H1 (cell line): ENCODE measurements at regions not wholly inside any gene's neighbourhood (a gene's known extent, or its start where the extent isn't known, plus 50 kb on each side); places are given as distances from the start of the nearest gene placed in this dataset.

Source experiments
- CTCF ChIA-PET: fragments of 300-600 bp; sonication (Branson Sonifier 250); formaldehyde crosslinking; loops from one replicate; lab custom pipeline; 2021; ENCODE audit not compliant: partially characterized antibody; lab: Charles Lee
- POLR2A ChIA-PET: fragments of 300-600 bp; sonication (Branson Sonifier 250); formaldehyde crosslinking; loops from one replicate; lab custom pipeline; 2021; ENCODE audit warnings: inconsistent platforms; ENCODE audit not compliant: partially characterized antibody; lab: Charles Lee
- DNase-seq, 2 experiments: peaks; one replicate each; pipeline versions ENCODE4 v3.0.0 to v3.0.0-alpha.2; 2010 to 2022; ENCODE audit warnings: low spot score in 2 of 2, low read depth in 1 of 2, mixed read lengths in 1 of 2
- FAIRE-seq: peaks from 2 replicates; lab custom pipeline; 2011; peaks lifted over from hg19 to GRCh38; lab: Jason Lieb, UNC
- H2AFZ ChIP-seq: 2 replicates; pipeline ENCODE4 v1.8.1; 2012; ENCODE audit warnings: low read length, inconsistent platforms
- H2AK5ac ChIP-seq: 2 replicates; pipeline ENCODE4 v1.6.1; 2013; ENCODE audit warnings: low read depth, low read length
- H2BK120ac ChIP-seq: replicated peaks from 2 replicates; pipeline ENCODE3; 2013; ENCODE audit warnings: low read depth, low read length, inconsistent platforms
- H2BK12ac ChIP-seq: 2 replicates; pipeline ENCODE4 v1.6.1; 2013; ENCODE audit warnings: low read depth, low read length
- H2BK15ac ChIP-seq: 2 replicates; pipeline ENCODE4 v1.6.1; 2013; ENCODE audit warnings: low read length
- H2BK20ac ChIP-seq: 2 replicates; pipeline ENCODE4 v1.6.1; 2013; ENCODE audit warnings: low read length
- H2BK5ac ChIP-seq: 2 replicates; pipeline ENCODE4 v1.6.1; 2013; ENCODE audit warnings: low read depth, low read length
- H3K14ac ChIP-seq: 2 replicates; pipeline ENCODE4 v1.6.1; 2013; ENCODE audit warnings: inconsistent platforms; ENCODE audit not compliant: insufficient read length
- H3K18ac ChIP-seq: 2 replicates; pipeline ENCODE4 v1.6.1; 2013; ENCODE audit warnings: low read length; ENCODE audit errors: extremely low read depth
- H3K23ac ChIP-seq: 2 replicates; pipeline ENCODE4 v1.6.1; 2013; ENCODE audit warnings: inconsistent platforms; ENCODE audit not compliant: insufficient read length
- H3K23me2 ChIP-seq: 2 replicates; pipeline ENCODE4 v1.6.1; 2013; ENCODE audit warnings: low read depth, low read length
- H3K27ac ChIP-seq: 2 replicates; pipeline ENCODE4 v1.6.1; 2011; ENCODE audit warnings: low read depth, low read length, inconsistent platforms
- H3K27me3 ChIP-seq, 4 experiments: replicated peaks in 1 of 4; 1 replicate in 1 of 4; 2 replicates in 3 of 4; pipeline versions ENCODE4 v1.6.1 to v1.8.1; 2011 to 2013; ENCODE audit warnings: low read length in 3 of 4, mild to moderate bottlenecking in 3 of 4, inconsistent platforms in 2 of 4, mixed read lengths in 2 of 4, moderate library complexity in 1 of 4; ENCODE audit not compliant: control insufficient read depth in 3 of 4, insufficient read depth in 3 of 4; ENCODE audit errors: extremely low read depth in 1 of 4
- H3K36me3 ChIP-seq, 4 experiments: 2 replicates each; pipeline versions ENCODE4 v1.6.1 to v1.8.1; 2011 to 2013; ENCODE audit warnings: mild to moderate bottlenecking in 4 of 4, low read length in 3 of 4, moderate library complexity in 2 of 4, control low read depth in 1 of 4, inconsistent platforms in 1 of 4; ENCODE audit not compliant: insufficient read depth in 4 of 4, control insufficient read depth in 2 of 4
- H3K4ac ChIP-seq: replicated peaks from 2 replicates; pipeline ENCODE3; 2013; ENCODE audit warnings: low read length, low read depth, mixed read lengths, inconsistent platforms; ENCODE audit not compliant: insufficient read length
- H3K4me1 ChIP-seq, 4 experiments: replicated peaks in 1 of 4; 1 replicate in 1 of 4; 2 replicates in 3 of 4; pipeline versions ENCODE4 v1.6.1 to v1.8.1; 2011 to 2013; ENCODE audit warnings: low read length in 3 of 4, inconsistent platforms in 2 of 4, mixed read lengths in 1 of 4; ENCODE audit not compliant: insufficient read depth in 4 of 4, control insufficient read depth in 3 of 4
- H3K4me2 ChIP-seq, 2 experiments: 2 replicates each; pipeline versions ENCODE4 v1.6.1 to v1.8.1; 2011 to 2013; ENCODE audit warnings: low read depth in 2 of 2, low read length in 2 of 2, control low read depth in 1 of 2, inconsistent platforms in 1 of 2, mild to moderate bottlenecking in 1 of 2; ENCODE audit not compliant: insufficient read depth in 1 of 2
- H3K4me3 ChIP-seq, 4 experiments: fragments of 200-600, 300-600 bp in 1 of 4; sonication (generic), shearing (Covaris generic), sonication (Bioruptor Twin) in 1 of 4; 2 replicates each; pipeline versions ENCODE4 v1.5.1 to v1.8.1; 2011 to 2016; ENCODE audit warnings: low read length in 4 of 4, low read depth in 3 of 4, control low read depth in 2 of 4, inconsistent platforms in 2 of 4, mild to moderate bottlenecking in 2 of 4, mixed read lengths in 1 of 4, moderate library complexity in 1 of 4; ENCODE audit not compliant: insufficient read depth in 2 of 4; ENCODE audit errors: extremely low read depth in 1 of 4
- H3K56ac ChIP-seq: replicated peaks from 2 replicates; pipeline ENCODE3; 2013; ENCODE audit warnings: low read depth, mild to moderate bottlenecking, mixed read lengths, low read length, inconsistent platforms; ENCODE audit not compliant: insufficient read length
- H3K79me1 ChIP-seq: 2 replicates; pipeline ENCODE4 v1.6.1; 2013; ENCODE audit warnings: low read depth, low read length, control low read depth
- H3K79me2 ChIP-seq, 2 experiments: 2 replicates each; pipeline versions ENCODE4 v1.6.1 to v1.8.1; 2012 to 2013; ENCODE audit warnings: low read length in 2 of 2, mild to moderate bottlenecking in 2 of 2, inconsistent platforms in 1 of 2; ENCODE audit not compliant: insufficient read depth in 2 of 2, control insufficient read depth in 1 of 2
- H3K9ac ChIP-seq, 4 experiments: replicated peaks in 1 of 4; 1 replicate in 1 of 4; 2 replicates in 3 of 4; pipeline versions ENCODE4 v1.6.1 to v1.8.1; 2011 to 2013; ENCODE audit warnings: low read depth in 3 of 4, low read length in 3 of 4, control low read depth in 2 of 4, mild to moderate bottlenecking in 2 of 4, moderate library complexity in 2 of 4, inconsistent platforms in 1 of 4; ENCODE audit errors: extremely low read depth in 1 of 4
- H3K9me3 ChIP-seq, 2 experiments: 2 replicates each; pipeline versions ENCODE4 v1.6.1 to v1.8.1; 2012 to 2013; ENCODE audit warnings: mild to moderate bottlenecking in 2 of 2, moderate library complexity in 2 of 2, control low read depth in 1 of 2, inconsistent platforms in 1 of 2, low read depth in 1 of 2, low read length in 1 of 2, mixed read lengths in 1 of 2; ENCODE audit not compliant: insufficient read depth in 2 of 2
- H4K20me1 ChIP-seq, 2 experiments: replicated peaks in 1 of 2; 2 replicates each; pipeline versions ENCODE3 to v1.8.1; 2011 to 2013; ENCODE audit warnings: inconsistent platforms in 2 of 2, low read length in 2 of 2, mild to moderate bottlenecking in 1 of 2; ENCODE audit not compliant: insufficient read depth in 2 of 2, control insufficient read depth in 1 of 2
- H4K5ac ChIP-seq: 2 replicates; pipeline ENCODE4 v1.6.1; 2013; ENCODE audit warnings: low read length, low read depth, mixed read lengths, inconsistent platforms; ENCODE audit not compliant: insufficient read length
- H4K8ac ChIP-seq: 2 replicates; pipeline ENCODE4 v1.8.0; 2013; ENCODE audit warnings: mild to moderate bottlenecking, moderate library complexity, low read length, inconsistent platforms; ENCODE audit not compliant: insufficient read depth; ENCODE audit errors: extremely low read depth
- H4K91ac ChIP-seq: replicated peaks from 2 replicates; pipeline ENCODE3; 2013; ENCODE audit warnings: low read length, mixed read lengths, inconsistent platforms; ENCODE audit not compliant: insufficient read length
- KDM4A ChIP-seq: IDR thresholded peaks from one replicate; pipeline ENCODE4 v1.7.1; 2012; ENCODE audit warnings: low read depth, mild to moderate bottlenecking, moderate library complexity, low read length, inconsistent platforms; ENCODE audit not compliant: severe bottlenecking
- KDM5A ChIP-seq: fragments of 200-600 bp; IDR thresholded peaks from 2 replicates; pipeline ENCODE4 v1.7.1; 2012; ENCODE audit warnings: mild to moderate bottlenecking, low read length, inconsistent platforms, mixed read lengths
- SP4 ChIP-seq: IDR thresholded peaks from 2 replicates; pipeline ENCODE4 v1.6.1; 2012; ENCODE audit warnings: low read length, inconsistent platforms

- FAIRE-seq (no peak), DNase-seq (no peak)
- H4K5ac ChIP-seq: no peak overlapping the region
- H3K79me1 ChIP-seq: no peaks in the 10 kb centered on the region
- no peak overlapping the region for H4K91ac ChIP-seq
- H3K27me3 ChIP-seq: no peaks in the 10 kb centered on the region
- no peak overlapping the region for H2BK15ac ChIP-seq
- no peaks in the 10 kb centered on the region for H3K36me3 ChIP-seq
- no peak overlapping the region for H4K8ac ChIP-seq
- no peaks in the 10 kb centered on the region for H3K9me3 ChIP-seq
- ChIA-PET CTCF (no interaction called here), POLR2A (no interaction called here)
- H3K27ac ChIP-seq: no peak overlapping the region
- H3K56ac ChIP-seq: no peak overlapping the region
- no peak overlapping the region for H3K4ac ChIP-seq
- no peak overlapping the region for H2AK5ac ChIP-seq
- no peak overlapping the region for H3K9ac ChIP-seq
- no peak overlapping the region for H3K14ac ChIP-seq
- H3K79me2 ChIP-seq: no peaks in the 10 kb centered on the region
- TF ChIP-seq KDM5A: no peak
- no peak for TF ChIP-seq KDM4A
- TF ChIP-seq SP4: no peak
- no peaks in the 10 kb centered on the region for H3K4me1 ChIP-seq
- H4K20me1 ChIP-seq: no peaks in the 10 kb centered on the region
- H2BK120ac ChIP-seq: no peak overlapping the region
- no peak overlapping the region for H2BK12ac ChIP-seq
- no peak overlapping the region for H3K4me3 ChIP-seq
- H2BK5ac ChIP-seq: no peak overlapping the region
- H3K18ac ChIP-seq: no peak overlapping the region
- H3K23me2 ChIP-seq: peaks cover 2% of the 10 kb centered on the region; the same call in 1 of the 2 replicates
- H2BK20ac ChIP-seq: no peak overlapping the region
- H3K23ac ChIP-seq: no peak overlapping the region
- H3K4me2 ChIP-seq: no peak overlapping the region
- no peak overlapping the region for H2AFZ ChIP-seq
Measured at GRCh38 chr2:226355600-226355999, 444.0 kb downstream of the IRS1 start.
